Cardiac fibroblast (primary cell): ENCODE measurements at regions not wholly inside any gene's neighbourhood (a gene's known extent, or its start where the extent isn't known, plus 50 kb on each side); places are given as distances from the start of the nearest gene placed in this dataset.

Source experiments
- DNase-seq, 2 donors: peaks; one replicate each; pipeline versions ENCODE4 v3.0.0 to v3.0.0-alpha.2; 2010; ENCODE audit warnings: low read depth in 2 of 2
- H3K4me3 ChIP-seq, 2 donors: replicated peaks in 1 of 2; 1 replicate in 1 of 2; 2 replicates in 1 of 2; pipeline ENCODE4 v1.5.1; 2011; ENCODE audit warnings: low read depth in 2 of 2, low read length in 2 of 2, mild to moderate bottlenecking in 2 of 2, moderate library complexity in 1 of 2
- CTCF ChIP-seq: IDR thresholded peaks from one replicate; pipeline ENCODE4 v1.5.1; 2011; ENCODE audit warnings: low read depth, mild to moderate bottlenecking, low read length, inconsistent platforms

- no peak for TF ChIP-seq CTCF
- peak in 1 of 2 donors; percentile 14 for DNase-seq
- H3K4me3 ChIP-seq = no peak overlapping the region
Measured at GRCh38 chr18:73384246-73384645, 516.5 kb upstream of the NETO1 start.

GRCh38 chr18:73381699-73382036 is 513.9 kb upstream of the NETO1 start:
- H3K4me3 ChIP-seq = no peak overlapping the region
- no peak for TF ChIP-seq CTCF
- peak in 1 of 2 donors; percentile 13 for DNase-seq

GRCh38 chr18:73381016-73381698 is 513.4 kb upstream of the NETO1 start:
- no peak overlapping the region for H3K4me3 ChIP-seq
- no peak for TF ChIP-seq CTCF
- DNase-seq = peak in 1 of 2 donors; percentile 42

GRCh38 chr18:73366713-73367112 is 498.9 kb upstream of the NETO1 start:
- TF ChIP-seq CTCF = no peak
- no peak overlapping the region for H3K4me3 ChIP-seq
- DNase-seq = peak in 1 of 2 donors; percentile 27

GRCh38 chr18:73365018-73365417 is 497.2 kb upstream of the NETO1 start:
- peak; percentile 19 to 88 for DNase-seq
- no peak for TF ChIP-seq CTCF

GRCh38 chr18:73355121-73355520 is 487.3 kb upstream of the NETO1 start:
- no peak overlapping the region for H3K4me3 ChIP-seq
- no peak for DNase-seq
- no peak for TF ChIP-seq CTCF

More at GRCh38 chr18:73365018-73365417, 497.2 kb upstream of the NETO1 start:
- H3K4me3 ChIP-seq = no peak overlapping the region

- no peak overlapping the region for H3K4me3 ChIP-seq
- peak; percentile 29 to 56 for DNase-seq
- TF ChIP-seq CTCF = no peak
Measured at GRCh38 chr18:73352546-73352945, 484.8 kb upstream of the NETO1 start.
